Thoracic aorta (tissue), 2 donors: ENCODE measurements at regions not wholly inside any gene's neighbourhood (a gene's known extent, or its start where the extent isn't known, plus 50 kb on each side); places are given as distances from the start of the nearest gene placed in this dataset.

Experiments used
- ATAC-seq: fragments of 150-250 bp; one replicate; pipeline ENCODE4 v1.8.0; 2017; ENCODE audit warnings: low read depth; ENCODE audit not compliant: insufficient number of reproducible peaks, low FRiP score
- DNase-seq: peaks from one replicate; pipeline ENCODE4 v3.0.0-alpha.2; 2020; ENCODE audit warnings: low spot score
- H3K27ac ChIP-seq, 2 donors: fragments of 200-600 bp; sonication (generic); 1 replicate in 1 of 2; 2 replicates in 1 of 2; pipeline ENCODE4 v1.5.1; 2016; ENCODE audit warnings: mild to moderate bottlenecking in 2 of 2, moderate library complexity in 2 of 2
- H3K27me3 ChIP-seq: fragments of 200-600 bp; sonication (generic); replicated peaks from 2 replicates; pipeline ENCODE4 v1.6.0; 2016; ENCODE audit warnings: mild to moderate bottlenecking; ENCODE audit not compliant: insufficient read depth
- H3K36me3 ChIP-seq: fragments of 200-600 bp; sonication (generic); one replicate; pipeline ENCODE4 v1.5.1; 2016
- H3K4me1 ChIP-seq, 2 donors: fragments of 200-600 bp; sonication (generic); 1 replicate in 1 of 2; 2 replicates in 1 of 2; pipeline versions ENCODE4 v1.5.1 to v1.6.0; 2016; ENCODE audit warnings: low read depth in 2 of 2, mild to moderate bottlenecking in 1 of 2; ENCODE audit not compliant: control insufficient read depth in 1 of 2
- H3K4me3 ChIP-seq: fragments of 200-600 bp; sonication (generic); 2 replicates; pipeline ENCODE4 v1.5.1; 2016; ENCODE audit warnings: mild to moderate bottlenecking
- H3K9me3 ChIP-seq: fragments of 200-600 bp; sonication (generic); 2 replicates; pipeline ENCODE4 v1.5.1; 2016
- CTCF ChIP-seq: fragments of 200-600 bp; sonication (generic); IDR thresholded peaks from one replicate; pipeline ENCODE4 v1.5.1; 2019; ENCODE audit warnings: antibody characterized with exemption

DNA sequence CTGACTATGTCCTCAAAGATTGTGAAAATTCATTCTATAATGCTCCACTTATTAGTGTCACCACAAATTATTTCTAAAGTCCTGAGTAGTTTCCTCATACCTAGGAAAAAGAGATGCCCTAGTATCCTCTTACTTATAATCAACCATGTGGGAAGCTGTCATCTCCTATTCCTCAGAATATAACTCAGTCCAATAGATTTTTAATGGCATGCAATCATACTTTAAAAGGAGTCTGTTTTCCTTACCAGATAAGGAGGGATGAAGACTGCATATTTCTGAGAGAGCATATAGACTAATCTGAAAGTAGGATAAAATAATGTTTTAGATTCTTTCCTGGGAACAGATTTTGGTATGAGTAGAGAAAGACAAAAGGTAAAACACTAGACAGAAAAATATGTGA, 727.7 kb upstream of the GRM3 start:
- H3K36me3 ChIP-seq, result no peaks in the 10 kb centered on the region
- H3K9me3 ChIP-seq, result no peaks in the 10 kb centered on the region
- no peak overlapping the region for H3K4me3 ChIP-seq
- no peaks in the 10 kb centered on the region for H3K27me3 ChIP-seq
- no peak for ATAC-seq
- no peaks in the 10 kb centered on the region for H3K4me1 ChIP-seq
- H3K27ac ChIP-seq, result no peak overlapping the region
- no peak for DNase-seq
- TF ChIP-seq CTCF, result no peak

GRCh38 chr7:85914437-85914836, 727.6 kb upstream of the SEMA3D start:
- Histone ChIP-seq H3K27ac (no peak overlapping the region), H3K4me3 (no peak overlapping the region), H3K9me3 (no peaks in the 10 kb centered on the region), H3K27me3 (no peaks in the 10 kb centered on the region), H3K4me1 (no peaks in the 10 kb centered on the region), H3K36me3 (no peaks in the 10 kb centered on the region)
- DNase-seq (no peak), ATAC-seq (no peak)
- no peak for TF ChIP-seq CTCF

- H3K9me3 ChIP-seq, result no peaks in the 10 kb centered on the region
- DNase-seq (no peak), ATAC-seq (no peak)
- TF ChIP-seq CTCF, result no peak
- H3K4me3 ChIP-seq, result no peak overlapping the region
- H3K27me3 ChIP-seq, result no peaks in the 10 kb centered on the region
- no peaks in the 10 kb centered on the region for H3K4me1 ChIP-seq
- H3K27ac ChIP-seq, result no peak overlapping the region
- H3K36me3 ChIP-seq, result no peaks in the 10 kb centered on the region
These were observed 721.2 kb upstream of the SEMA3D start for GRCh38 chr7:85908051-85908450.

DNA sequence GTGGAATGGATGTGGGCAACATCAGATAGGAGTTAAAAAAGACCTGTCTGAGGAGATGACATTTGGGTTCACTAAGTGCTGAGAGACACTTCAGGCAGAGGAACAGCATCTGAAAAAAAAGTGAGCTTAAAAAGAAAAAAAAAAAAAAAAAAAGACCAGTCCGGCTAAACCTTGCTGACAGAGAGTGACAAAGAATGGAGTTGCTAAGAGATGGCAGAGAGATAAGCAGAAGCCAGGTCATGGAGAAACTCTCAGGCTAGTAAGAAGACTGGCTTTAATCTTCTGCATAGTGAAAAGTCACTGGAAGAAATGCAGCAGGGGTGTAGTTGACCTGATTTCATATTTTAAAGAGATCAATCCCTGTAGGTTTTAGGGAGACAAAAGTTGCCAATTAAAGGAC, 711.1 kb upstream of the SEMA3D start:
- ATAC-seq (no peak), DNase-seq (no peak)
- Histone ChIP-seq H3K4me3 (no peak overlapping the region), H3K27me3 (no peaks in the 10 kb centered on the region), H3K9me3 (no peaks in the 10 kb centered on the region), H3K36me3 (no peaks in the 10 kb centered on the region), H3K4me1 (no peaks in the 10 kb centered on the region), H3K27ac (no peak overlapping the region)
- no peak for TF ChIP-seq CTCF

DNA sequence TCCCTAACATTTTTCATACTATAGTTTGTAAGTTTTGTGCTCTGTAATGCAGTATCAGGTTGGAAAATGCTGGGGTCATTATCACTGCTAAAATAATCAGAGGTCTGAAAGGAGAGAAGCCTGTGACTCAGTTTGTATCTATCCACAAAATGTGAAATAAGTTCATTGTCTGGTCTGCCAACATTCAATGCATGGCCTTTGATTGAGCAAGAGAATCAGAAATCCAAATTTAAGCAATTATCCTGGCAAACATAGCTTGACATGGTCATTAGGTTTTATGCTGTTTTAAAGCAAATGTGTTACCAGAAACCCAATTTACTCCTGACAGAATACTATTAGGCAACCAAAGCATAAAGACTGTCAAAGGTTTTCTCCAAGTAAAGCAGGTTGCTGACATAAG, 709.7 kb upstream of the SEMA3D start:
- no peak for TF ChIP-seq CTCF
- no peak overlapping the region for H3K27ac ChIP-seq

More for the DNA sequence above, 709.7 kb upstream of the SEMA3D start:
- no peaks in the 10 kb centered on the region for H3K4me1 ChIP-seq
- ATAC-seq (no peak), DNase-seq (no peak)
- no peaks in the 10 kb centered on the region for H3K27me3 ChIP-seq
- H3K9me3 ChIP-seq, result no peaks in the 10 kb centered on the region
- H3K36me3 ChIP-seq, result no peaks in the 10 kb centered on the region
- H3K4me3 ChIP-seq, result no peak overlapping the region
